Fibroblast of skin of right quadriceps (primary cell): ENCODE measurements at regions not wholly inside any gene's neighbourhood (a gene's known extent, or its start where the extent isn't known, plus 50 kb on each side); places are given as distances from the start of the nearest gene placed in this dataset.

Experiments used
- DNase-seq: peaks from one replicate; pipeline ENCODE4 v3.0.0-alpha.2; 2013

DNA sequence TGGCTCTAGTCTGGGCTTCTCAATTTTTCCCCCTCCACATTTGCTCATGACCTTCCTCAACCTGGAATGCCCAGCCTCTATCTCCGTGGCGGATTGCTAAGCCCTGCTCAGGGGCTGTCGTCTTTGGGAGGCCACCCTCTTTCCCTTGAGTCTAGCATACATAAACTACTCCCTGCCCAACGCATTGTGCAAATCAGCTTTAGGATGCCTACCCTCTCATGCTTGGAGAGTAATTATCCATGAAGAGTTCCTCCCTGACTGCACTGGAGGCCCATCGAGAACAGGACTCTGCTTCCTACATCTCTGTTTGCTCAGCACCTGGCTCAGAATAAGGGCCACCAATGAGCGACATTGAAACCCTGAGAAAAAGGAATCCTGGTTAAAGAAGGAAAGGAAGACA is 53.7 kb upstream of the NPAS2 start:
- DNase-seq, result no peak

DNA sequence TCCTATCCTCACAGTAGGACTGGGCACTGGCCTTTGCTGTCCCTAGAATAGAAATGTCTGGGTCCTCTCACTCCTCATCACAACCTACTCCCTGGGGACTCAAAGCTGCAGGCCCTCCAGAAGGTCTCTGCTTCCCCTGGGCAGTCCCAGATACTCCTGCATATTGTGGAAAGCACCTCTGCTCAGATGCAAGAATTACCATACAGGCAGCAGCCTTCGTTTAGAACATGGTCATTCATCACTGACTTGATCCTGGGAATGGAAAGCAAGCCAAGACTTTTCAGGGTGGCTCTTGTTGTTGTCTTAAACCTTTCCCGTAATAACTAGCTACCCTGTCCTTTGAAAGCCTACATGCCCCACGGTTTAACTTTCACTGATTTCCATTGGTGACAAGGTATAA is 53.1 kb upstream of the NPAS2 start:
- DNase-seq, result no peak

- DNase-seq, result peak; percentile 93
Observed at GRCh38 chr2:100767224-100767653, 52.7 kb upstream of the NPAS2 start.

DNA sequence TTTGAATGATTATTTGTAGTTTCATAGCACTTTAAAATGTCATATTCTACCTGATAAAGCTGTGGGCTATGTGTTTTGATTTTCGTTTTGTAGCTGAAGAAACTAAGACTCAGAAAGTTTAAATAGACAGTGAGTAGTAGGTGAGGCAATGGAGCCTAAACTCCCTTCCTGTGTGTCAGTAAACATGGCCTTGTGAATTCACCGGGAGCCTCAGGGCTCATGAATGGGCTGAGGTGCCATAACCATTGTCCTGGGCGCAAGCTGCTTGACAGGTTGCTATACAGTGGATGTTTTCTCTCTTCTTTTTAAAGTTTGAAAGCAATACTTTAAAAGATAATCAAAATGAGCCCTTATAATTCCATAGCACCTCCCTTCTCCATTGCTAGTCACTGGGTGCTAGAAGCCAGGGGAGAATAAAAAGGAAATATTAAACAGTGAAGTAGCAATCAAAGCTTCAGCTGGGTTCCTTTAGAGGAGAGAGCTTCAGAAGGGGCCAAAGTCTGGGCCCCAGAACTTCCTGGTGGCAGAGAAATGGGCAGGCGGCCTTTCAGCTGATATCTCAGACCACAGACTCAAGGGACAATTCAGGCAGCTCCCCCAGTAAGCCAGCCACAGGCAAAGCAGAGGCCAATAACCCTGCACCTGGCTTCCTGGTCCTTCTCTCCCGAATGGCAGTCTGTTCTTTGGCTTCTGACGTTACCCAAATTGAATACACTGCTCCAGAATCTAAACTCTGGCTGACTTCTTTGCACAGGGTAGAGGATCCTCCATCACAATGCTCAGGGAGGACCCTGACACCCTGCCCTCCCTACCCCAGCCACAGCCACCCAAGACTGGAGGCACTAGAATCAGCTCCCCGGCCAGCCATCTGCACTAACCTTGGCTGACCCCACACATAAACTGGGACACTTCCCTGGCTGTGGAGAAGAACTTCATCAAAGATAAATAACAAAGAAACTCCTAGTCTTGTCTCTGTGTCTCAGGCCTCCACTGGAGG is 51.8 kb upstream of the NPAS2 start:
- DNase-seq, result no peak
